H1 (cell line): ENCODE measurements at regions not wholly inside any gene's neighbourhood (a gene's known extent, or its start where the extent isn't known, plus 50 kb on each side); places are given as distances from the start of the nearest gene placed in this dataset.

Experiments used
- CTCF ChIA-PET: fragments of 300-600 bp; sonication (Branson Sonifier 250); formaldehyde crosslinking; loops from one replicate; lab custom pipeline; 2021; ENCODE audit not compliant: partially characterized antibody; lab: Charles Lee
- POLR2A ChIA-PET: fragments of 300-600 bp; sonication (Branson Sonifier 250); formaldehyde crosslinking; loops from one replicate; lab custom pipeline; 2021; ENCODE audit warnings: inconsistent platforms; ENCODE audit not compliant: partially characterized antibody; lab: Charles Lee
- DNase-seq, 2 experiments: peaks; one replicate each; pipeline versions ENCODE4 v3.0.0 to v3.0.0-alpha.2; 2010 to 2022; ENCODE audit warnings: low spot score in 2 of 2, low read depth in 1 of 2, mixed read lengths in 1 of 2
- FAIRE-seq: peaks from 2 replicates; lab custom pipeline; 2011; peaks lifted over from hg19 to GRCh38; lab: Jason Lieb, UNC
- H2AFZ ChIP-seq: 2 replicates; pipeline ENCODE4 v1.8.1; 2012; ENCODE audit warnings: low read length, inconsistent platforms
- H2AK5ac ChIP-seq: 2 replicates; pipeline ENCODE4 v1.6.1; 2013; ENCODE audit warnings: low read depth, low read length
- H2BK120ac ChIP-seq: replicated peaks from 2 replicates; pipeline ENCODE3; 2013; ENCODE audit warnings: low read depth, low read length, inconsistent platforms
- H2BK12ac ChIP-seq: 2 replicates; pipeline ENCODE4 v1.6.1; 2013; ENCODE audit warnings: low read depth, low read length
- H2BK15ac ChIP-seq: 2 replicates; pipeline ENCODE4 v1.6.1; 2013; ENCODE audit warnings: low read length
- H2BK20ac ChIP-seq: 2 replicates; pipeline ENCODE4 v1.6.1; 2013; ENCODE audit warnings: low read length
- H2BK5ac ChIP-seq: 2 replicates; pipeline ENCODE4 v1.6.1; 2013; ENCODE audit warnings: low read depth, low read length
- H3K14ac ChIP-seq: 2 replicates; pipeline ENCODE4 v1.6.1; 2013; ENCODE audit warnings: inconsistent platforms; ENCODE audit not compliant: insufficient read length
- H3K18ac ChIP-seq: 2 replicates; pipeline ENCODE4 v1.6.1; 2013; ENCODE audit warnings: low read length; ENCODE audit errors: extremely low read depth
- H3K23ac ChIP-seq: 2 replicates; pipeline ENCODE4 v1.6.1; 2013; ENCODE audit warnings: inconsistent platforms; ENCODE audit not compliant: insufficient read length
- H3K23me2 ChIP-seq: 2 replicates; pipeline ENCODE4 v1.6.1; 2013; ENCODE audit warnings: low read depth, low read length
- H3K27ac ChIP-seq: 2 replicates; pipeline ENCODE4 v1.6.1; 2011; ENCODE audit warnings: low read depth, low read length, inconsistent platforms
- H3K27me3 ChIP-seq, 4 experiments: replicated peaks in 1 of 4; 1 replicate in 1 of 4; 2 replicates in 3 of 4; pipeline versions ENCODE4 v1.6.1 to v1.8.1; 2011 to 2013; ENCODE audit warnings: low read length in 3 of 4, mild to moderate bottlenecking in 3 of 4, inconsistent platforms in 2 of 4, mixed read lengths in 2 of 4, moderate library complexity in 1 of 4; ENCODE audit not compliant: control insufficient read depth in 3 of 4, insufficient read depth in 3 of 4; ENCODE audit errors: extremely low read depth in 1 of 4
- H3K36me3 ChIP-seq, 4 experiments: 2 replicates each; pipeline versions ENCODE4 v1.6.1 to v1.8.1; 2011 to 2013; ENCODE audit warnings: mild to moderate bottlenecking in 4 of 4, low read length in 3 of 4, moderate library complexity in 2 of 4, control low read depth in 1 of 4, inconsistent platforms in 1 of 4; ENCODE audit not compliant: insufficient read depth in 4 of 4, control insufficient read depth in 2 of 4
- H3K4ac ChIP-seq: replicated peaks from 2 replicates; pipeline ENCODE3; 2013; ENCODE audit warnings: low read length, low read depth, mixed read lengths, inconsistent platforms; ENCODE audit not compliant: insufficient read length
- H3K4me1 ChIP-seq, 4 experiments: replicated peaks in 1 of 4; 1 replicate in 1 of 4; 2 replicates in 3 of 4; pipeline versions ENCODE4 v1.6.1 to v1.8.1; 2011 to 2013; ENCODE audit warnings: low read length in 3 of 4, inconsistent platforms in 2 of 4, mixed read lengths in 1 of 4; ENCODE audit not compliant: insufficient read depth in 4 of 4, control insufficient read depth in 3 of 4
- H3K4me2 ChIP-seq, 2 experiments: 2 replicates each; pipeline versions ENCODE4 v1.6.1 to v1.8.1; 2011 to 2013; ENCODE audit warnings: low read depth in 2 of 2, low read length in 2 of 2, control low read depth in 1 of 2, inconsistent platforms in 1 of 2, mild to moderate bottlenecking in 1 of 2; ENCODE audit not compliant: insufficient read depth in 1 of 2
- H3K4me3 ChIP-seq, 4 experiments: fragments of 200-600, 300-600 bp in 1 of 4; sonication (generic), shearing (Covaris generic), sonication (Bioruptor Twin) in 1 of 4; 2 replicates each; pipeline versions ENCODE4 v1.5.1 to v1.8.1; 2011 to 2016; ENCODE audit warnings: low read length in 4 of 4, low read depth in 3 of 4, control low read depth in 2 of 4, inconsistent platforms in 2 of 4, mild to moderate bottlenecking in 2 of 4, mixed read lengths in 1 of 4, moderate library complexity in 1 of 4; ENCODE audit not compliant: insufficient read depth in 2 of 4; ENCODE audit errors: extremely low read depth in 1 of 4
- H3K56ac ChIP-seq: replicated peaks from 2 replicates; pipeline ENCODE3; 2013; ENCODE audit warnings: low read depth, mild to moderate bottlenecking, mixed read lengths, low read length, inconsistent platforms; ENCODE audit not compliant: insufficient read length
- H3K79me1 ChIP-seq: 2 replicates; pipeline ENCODE4 v1.6.1; 2013; ENCODE audit warnings: low read depth, low read length, control low read depth
- H3K79me2 ChIP-seq, 2 experiments: 2 replicates each; pipeline versions ENCODE4 v1.6.1 to v1.8.1; 2012 to 2013; ENCODE audit warnings: low read length in 2 of 2, mild to moderate bottlenecking in 2 of 2, inconsistent platforms in 1 of 2; ENCODE audit not compliant: insufficient read depth in 2 of 2, control insufficient read depth in 1 of 2
- H3K9ac ChIP-seq, 4 experiments: replicated peaks in 1 of 4; 1 replicate in 1 of 4; 2 replicates in 3 of 4; pipeline versions ENCODE4 v1.6.1 to v1.8.1; 2011 to 2013; ENCODE audit warnings: low read depth in 3 of 4, low read length in 3 of 4, control low read depth in 2 of 4, mild to moderate bottlenecking in 2 of 4, moderate library complexity in 2 of 4, inconsistent platforms in 1 of 4; ENCODE audit errors: extremely low read depth in 1 of 4
- H3K9me3 ChIP-seq, 2 experiments: 2 replicates each; pipeline versions ENCODE4 v1.6.1 to v1.8.1; 2012 to 2013; ENCODE audit warnings: mild to moderate bottlenecking in 2 of 2, moderate library complexity in 2 of 2, control low read depth in 1 of 2, inconsistent platforms in 1 of 2, low read depth in 1 of 2, low read length in 1 of 2, mixed read lengths in 1 of 2; ENCODE audit not compliant: insufficient read depth in 2 of 2
- H4K20me1 ChIP-seq, 2 experiments: replicated peaks in 1 of 2; 2 replicates each; pipeline versions ENCODE3 to v1.8.1; 2011 to 2013; ENCODE audit warnings: inconsistent platforms in 2 of 2, low read length in 2 of 2, mild to moderate bottlenecking in 1 of 2; ENCODE audit not compliant: insufficient read depth in 2 of 2, control insufficient read depth in 1 of 2
- H4K5ac ChIP-seq: 2 replicates; pipeline ENCODE4 v1.6.1; 2013; ENCODE audit warnings: low read length, low read depth, mixed read lengths, inconsistent platforms; ENCODE audit not compliant: insufficient read length
- H4K8ac ChIP-seq: 2 replicates; pipeline ENCODE4 v1.8.0; 2013; ENCODE audit warnings: mild to moderate bottlenecking, moderate library complexity, low read length, inconsistent platforms; ENCODE audit not compliant: insufficient read depth; ENCODE audit errors: extremely low read depth
- H4K91ac ChIP-seq: replicated peaks from 2 replicates; pipeline ENCODE3; 2013; ENCODE audit warnings: low read length, mixed read lengths, inconsistent platforms; ENCODE audit not compliant: insufficient read length
- CTBP2 ChIP-seq: IDR thresholded peaks from 2 replicates; pipeline ENCODE4 v1.7.0; 2011; ENCODE audit warnings: borderline replicate concordance, mild to moderate bottlenecking, moderate library complexity, mixed read lengths, low read length; ENCODE audit not compliant: insufficient read depth, insufficient read length
- RBBP5 ChIP-seq: IDR thresholded peaks from 2 replicates; pipeline ENCODE4 v1.7.1; 2012; ENCODE audit warnings: low read depth, mild to moderate bottlenecking, inconsistent platforms, low read length, moderate library complexity, borderline replicate concordance
- WGBS, 2 experiments: shearing (Covaris generic) in 1 of 2; methylation state at CpG; one replicate each; pipeline versions ENCODE4 v1.1.6 to v1.1.7; 2013 to 2015; ENCODE audit warnings: low lambda C conversion rate in 2 of 2, mixed read lengths in 2 of 2, inconsistent platforms in 1 of 2, low coverage in 1 of 2, missing lambda C conversion rate in 1 of 2; ENCODE audit not compliant: insufficient replicate concordance in 2 of 2, insufficient coverage in 1 of 2, insufficient read length in 1 of 2; ENCODE audit errors: extremely low coverage in 1 of 2, missing lambda C conversion rate in 1 of 2; 5-methylcytosine and 5-hydroxymethylcytosine counted together

DNA sequence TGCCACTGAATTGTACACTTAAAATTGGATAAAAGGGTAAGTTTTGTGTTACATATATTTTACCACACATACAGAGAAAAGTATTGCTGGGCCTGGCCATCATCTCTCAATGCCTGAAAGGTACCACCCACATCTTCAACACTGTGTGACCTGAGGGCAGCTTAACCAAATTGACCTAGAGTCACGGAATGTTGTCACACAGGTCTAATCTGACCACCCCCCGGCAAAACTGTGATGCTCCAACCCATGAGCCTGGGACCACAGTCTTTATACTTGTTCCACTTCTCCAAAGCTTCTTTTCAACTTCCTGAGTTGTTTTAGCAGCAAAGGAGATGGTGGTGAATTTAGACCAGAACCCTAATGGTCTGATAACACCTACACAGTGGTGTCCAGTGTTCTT lies 210.3 kb upstream of the TPM1 start:
- Histone ChIP-seq H3K18ac (no peak overlapping the region), H3K56ac (no peak overlapping the region), H4K8ac (no peak overlapping the region), H3K79me1 (no peaks in the 10 kb centered on the region), H3K14ac (no peak overlapping the region), H3K27ac (no peak overlapping the region), H3K4me3 (no peak overlapping the region), H3K4me2 (no peak overlapping the region), H2BK15ac (no peak overlapping the region), H2BK12ac (no peak overlapping the region), H2BK20ac (no peak overlapping the region), H3K9ac (no peak overlapping the region), H3K9me3 (no peaks in the 10 kb centered on the region), H2AFZ (no peak overlapping the region), H3K79me2 (no peaks in the 10 kb centered on the region), H3K23me2 (no peaks in the 10 kb centered on the region), H3K4me1 (peaks cover 0 to 3% (median 1%) of the 10 kb centered on the region in 4 experiments; a peak in 3 of 7 replicates), H3K36me3 (no peaks in the 10 kb centered on the region; a peak in 1 of 8 replicates), H4K20me1 (no peaks in the 10 kb centered on the region), H4K91ac (no peak overlapping the region), H3K23ac (no peak overlapping the region), H3K27me3 (no peaks in the 10 kb centered on the region), H3K4ac (no peak overlapping the region), H4K5ac (no peak overlapping the region), H2BK120ac (no peak overlapping the region), H2AK5ac (no peak overlapping the region), H2BK5ac (no peak overlapping the region)
- DNase-seq (no peak), FAIRE-seq (no peak)
- POLR2A ChIA-PET: interaction anchor here (0.6 to 1.4 kb wide), 2 partner anchors 43 to 516 kb away, joined by 3 read pairs; no protein-coding TSS in a partner anchor
- CTCF ChIA-PET: interaction anchor here (1.0 to 1.3 kb wide), 4 partner anchors 13 to 261 kb away, joined by 3 to 4 read pairs (median 3); no protein-coding TSS in a partner anchor
- 97% methylated on average over 2 of the region's 2 CpGs; no CpG with 5 or more reads in 1 of the 2 experiments for WGBS, 2 experiments
- TF ChIP-seq RBBP5 (no peak), CTBP2 (no peak)
